Caco-2 (cell line): ENCODE measurements at regions not wholly inside any gene's neighbourhood (a gene's known extent, or its start where the extent isn't known, plus 50 kb on each side); places are given as distances from the start of the nearest gene placed in this dataset.

Experiments
- BruUV-seq: library from RNA; stranded (reverse); fragments of 400-500 nt; replicated peaks from 2 replicates; lab custom pipeline; 2021; lab: Mats Ljungman, UMichigan
- CTCF ChIA-PET: fragments of 300-600 bp; sonication (Branson Sonifier 250); formaldehyde crosslinking; loops from one replicate; lab custom pipeline; 2022; ENCODE audit warnings: antibody characterized with exemption; lab: Charles Lee
- POLR2A ChIA-PET: fragments of 300-600 bp; sonication (Branson Sonifier 250); formaldehyde crosslinking; loops from one replicate; lab custom pipeline; 2022; ENCODE audit warnings: antibody characterized with exemption; lab: Charles Lee
- DNase-seq, 2 experiments: peaks; one replicate each; pipeline versions ENCODE4 v3.0.0 to v3.0.0-alpha.2; 2020 to 2022
- H3K27me3 ChIP-seq: replicated peaks from 2 replicates; pipeline ENCODE4 v1.6.0; 2011; ENCODE audit warnings: low read length; ENCODE audit not compliant: control insufficient read depth, insufficient read depth
- H3K36me3 ChIP-seq: 2 replicates; pipeline ENCODE4 v1.5.1; 2011; ENCODE audit warnings: low read length; ENCODE audit not compliant: control insufficient read depth, insufficient read depth
- H3K4me1 ChIP-seq: fragments of 250-450 bp; sonication (Bioruptor Pico); 2 replicates; pipeline ENCODE4 v1.5.1; 2020; ENCODE audit warnings: mild to moderate bottlenecking
- H3K4me3 ChIP-seq: 2 replicates; pipeline ENCODE4 v1.5.1; 2011; ENCODE audit warnings: low read depth, mild to moderate bottlenecking, control low read depth, low read length
- H3K9me3 ChIP-seq: fragments of 250-450 bp; sonication (Bioruptor Pico); 2 replicates; pipeline ENCODE4 v1.5.1; 2020; ENCODE audit warnings: mild to moderate bottlenecking, moderate library complexity
- H3K27ac Mint-ChIP-seq: one replicate; pipeline ENCODE4 v1.8.0; 2022; ENCODE audit warnings: mixed read lengths; ENCODE audit not compliant: unreplicated experiment
- H3K27me3 Mint-ChIP-seq: one replicate; pipeline ENCODE4 v1.8.0; 2022; ENCODE audit warnings: mixed read lengths; ENCODE audit not compliant: insufficient read depth, unreplicated experiment
- H3K36me3 Mint-ChIP-seq: one replicate; pipeline ENCODE4 v1.8.0; 2022; ENCODE audit warnings: mild to moderate bottlenecking, mixed read lengths; ENCODE audit not compliant: insufficient read depth, unreplicated experiment
- H3K4me1 Mint-ChIP-seq: one replicate; pipeline ENCODE4 v1.8.0; 2022; ENCODE audit warnings: low read depth, mixed read lengths; ENCODE audit not compliant: unreplicated experiment
- H3K4me3 Mint-ChIP-seq: one replicate; pipeline ENCODE4 v1.8.0; 2022; ENCODE audit warnings: mild to moderate bottlenecking, moderate library complexity, mixed read lengths; ENCODE audit not compliant: unreplicated experiment
- H3K9me3 Mint-ChIP-seq: one replicate; pipeline ENCODE4 v1.8.0; 2022; ENCODE audit warnings: mixed read lengths; ENCODE audit not compliant: unreplicated experiment
- intact Hi-C: fragments of 100-400 bp; cut with micrococcal nuclease; formaldehyde crosslinking; loops from one replicate; pipeline ENCODE4 v1.10.0; 2022; ENCODE audit not compliant: unreplicated experiment
- TF ChIP-seq, protein P1 (sequence below), 2 experiments: fragments of 200-600 bp in 1 of 2; IDR thresholded peaks; 1 replicate in 1 of 2; 2 replicates in 1 of 2; pipeline versions ENCODE4 v1.5.1 to v1.8.0; 2011 to 2022; ENCODE audit warnings: antibody characterized with exemption in 1 of 2, control low read depth in 1 of 2, inconsistent platforms in 1 of 2, low read depth in 1 of 2, low read length in 1 of 2, mild to moderate bottlenecking in 1 of 2, moderate library complexity in 1 of 2; ENCODE audit not compliant: insufficient read depth in 1 of 2, severe bottlenecking in 1 of 2, unreplicated experiment in 1 of 2

DNA sequence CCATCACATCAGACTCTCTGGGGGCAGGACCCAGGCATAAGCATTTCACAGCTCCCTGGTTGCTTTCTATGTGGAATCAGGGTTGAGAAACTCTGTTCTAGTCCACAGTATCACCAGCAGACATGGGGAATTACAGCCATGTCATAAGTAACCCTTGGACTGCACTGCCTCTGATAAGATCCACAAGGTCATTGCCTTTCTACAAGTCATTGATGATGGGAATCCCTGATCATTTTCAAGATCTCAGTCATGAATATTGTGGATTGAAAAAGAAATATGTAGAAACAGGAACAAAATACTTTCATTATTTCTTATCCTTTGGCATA lies 304.1 kb downstream of the KLF6 start:
- H3K27ac Mint-ChIP-seq, result no peak overlapping the region
- no peaks in the 10 kb centered on the region for H3K36me3 ChIP-seq
- H3K27me3 ChIP-seq, result no peaks in the 10 kb centered on the region
- no peak for DNase-seq
- H3K27me3 Mint-ChIP-seq, result no peaks in the 10 kb centered on the region
- peaks cover 25% of the 10 kb centered on the region for H3K4me1 Mint-ChIP-seq
- peaks cover 21% of the 10 kb centered on the region for H3K4me1 ChIP-seq
- H3K9me3 ChIP-seq, result no peaks in the 10 kb centered on the region
- no TSS peak for BruUV-seq
- H3K4me3 Mint-ChIP-seq, result no peak overlapping the region
- CTCF ChIA-PET, result no interaction called here
- H3K4me3 ChIP-seq, result no peak overlapping the region
- POLR2A ChIA-PET, result no interaction called here
- intact Hi-C loops, result loop anchor here (10.0 kb wide), 2 partner anchors 264 to 304 kb away; partner anchors contain the start of gene KLF6
- H3K9me3 Mint-ChIP-seq, result no peaks in the 10 kb centered on the region
- H3K36me3 Mint-ChIP-seq, result peaks cover 17% of the 10 kb centered on the region
- TF ChIP-seq, protein P1, sequence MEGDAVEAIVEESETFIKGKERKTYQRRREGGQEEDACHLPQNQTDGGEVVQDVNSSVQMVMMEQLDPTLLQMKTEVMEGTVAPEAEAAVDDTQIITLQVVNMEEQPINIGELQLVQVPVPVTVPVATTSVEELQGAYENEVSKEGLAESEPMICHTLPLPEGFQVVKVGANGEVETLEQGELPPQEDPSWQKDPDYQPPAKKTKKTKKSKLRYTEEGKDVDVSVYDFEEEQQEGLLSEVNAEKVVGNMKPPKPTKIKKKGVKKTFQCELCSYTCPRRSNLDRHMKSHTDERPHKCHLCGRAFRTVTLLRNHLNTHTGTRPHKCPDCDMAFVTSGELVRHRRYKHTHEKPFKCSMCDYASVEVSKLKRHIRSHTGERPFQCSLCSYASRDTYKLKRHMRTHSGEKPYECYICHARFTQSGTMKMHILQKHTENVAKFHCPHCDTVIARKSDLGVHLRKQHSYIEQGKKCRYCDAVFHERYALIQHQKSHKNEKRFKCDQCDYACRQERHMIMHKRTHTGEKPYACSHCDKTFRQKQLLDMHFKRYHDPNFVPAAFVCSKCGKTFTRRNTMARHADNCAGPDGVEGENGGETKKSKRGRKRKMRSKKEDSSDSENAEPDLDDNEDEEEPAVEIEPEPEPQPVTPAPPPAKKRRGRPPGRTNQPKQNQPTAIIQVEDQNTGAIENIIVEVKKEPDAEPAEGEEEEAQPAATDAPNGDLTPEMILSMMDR (IDR thresholded peaks at IDR 0.05; ENCODE audit: insufficient read depth in 1 of 2, low read depth in 1 of 2, low read length in 1 of 2, severe bottlenecking in 1 of 2, unreplicated experiment in 1 of 2), result no peak

DNA sequence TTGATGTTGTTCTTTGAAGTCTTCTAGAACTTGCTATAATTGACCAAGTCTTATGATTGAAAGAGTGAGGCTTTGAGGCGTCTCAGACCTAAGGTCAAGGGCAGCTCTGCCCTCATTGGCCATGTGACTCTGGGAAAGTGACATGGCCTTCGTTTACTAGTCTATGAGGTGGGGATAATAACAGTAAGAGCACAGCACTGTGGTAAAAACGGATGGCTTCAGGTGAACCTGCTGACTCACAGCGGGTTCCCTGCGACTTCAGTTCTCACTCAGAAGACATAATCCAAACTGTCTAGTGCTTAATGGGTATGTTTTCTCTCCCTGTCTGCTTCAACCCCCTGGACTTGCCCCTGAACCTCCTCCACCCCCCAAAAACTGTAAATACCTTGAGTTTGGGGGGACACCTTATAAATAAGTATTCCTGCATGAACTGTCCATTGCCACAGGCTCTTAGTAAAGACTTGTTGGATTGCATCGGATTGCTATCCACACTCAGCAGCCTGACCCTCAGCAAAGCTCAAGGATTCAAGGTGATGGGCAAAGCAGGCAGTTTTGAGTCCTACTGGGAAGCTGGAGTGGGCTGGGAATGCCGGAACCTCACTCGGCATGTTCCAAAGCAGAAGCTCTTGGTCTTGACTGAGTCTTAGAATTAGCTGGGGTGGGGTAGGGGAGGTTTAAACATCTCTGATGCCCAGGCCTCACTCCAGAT lies 304.6 kb downstream of the KLF6 start:
- intact Hi-C loops, result loop anchor here (10.0 kb wide), 2 partner anchors 264 to 304 kb away; partner anchors contain the start of gene KLF6
- Histone ChIP-seq H3K4me3 (no peak overlapping the region), H3K9me3 (no peaks in the 10 kb centered on the region), H3K4me1 (peaks cover 18% of the 10 kb centered on the region), H3K27me3 (no peaks in the 10 kb centered on the region), H3K36me3 (no peaks in the 10 kb centered on the region)
- ChIA-PET POLR2A (no interaction called here), CTCF (no interaction called here)
- no peak overlapping the region for H3K4me3 Mint-ChIP-seq
- H3K36me3 Mint-ChIP-seq, result peaks cover 17% of the 10 kb centered on the region
- H3K4me1 Mint-ChIP-seq, result peaks cover 22% of the 10 kb centered on the region
- no peaks in the 10 kb centered on the region for H3K27me3 Mint-ChIP-seq
- no TSS peak for BruUV-seq
- no peak overlapping the region for H3K27ac Mint-ChIP-seq
- TF ChIP-seq, protein P1 (IDR thresholded peaks at IDR 0.05; ENCODE audit: insufficient read depth in 1 of 2, low read depth in 1 of 2, low read length in 1 of 2, severe bottlenecking in 1 of 2, unreplicated experiment in 1 of 2), result no peak
- no peak for DNase-seq
- H3K9me3 Mint-ChIP-seq, result no peaks in the 10 kb centered on the region

DNA sequence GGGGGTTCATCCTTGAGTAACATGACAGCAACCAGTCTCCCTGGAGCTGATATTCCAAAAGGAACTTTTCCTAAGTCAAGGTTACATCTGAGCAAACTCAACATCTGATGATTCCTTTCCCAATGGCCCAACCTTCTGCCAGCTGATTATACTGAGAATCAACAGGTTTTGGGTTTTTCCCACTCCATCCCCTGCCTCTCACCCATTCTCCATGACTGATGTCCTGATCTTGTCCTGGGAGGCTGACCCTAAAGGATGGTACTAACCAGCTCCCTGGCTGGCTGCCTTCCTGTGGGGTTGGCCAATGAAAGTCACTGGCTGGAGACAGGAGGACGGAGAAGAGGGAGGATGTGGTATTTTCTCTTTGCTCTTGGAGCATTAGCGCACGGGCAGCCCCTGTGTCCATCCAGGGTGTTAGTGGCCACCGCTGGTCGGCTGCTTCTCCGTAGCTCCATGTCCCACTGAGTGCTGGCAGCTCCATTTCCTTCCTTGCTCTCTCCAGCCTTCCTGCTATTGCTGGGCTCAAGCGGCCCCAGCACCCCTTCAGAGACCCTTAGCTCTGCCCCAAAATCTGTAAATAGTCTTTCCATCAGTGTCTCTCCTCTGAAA lies 306.2 kb upstream of the PITRM1 start:
- H3K27ac Mint-ChIP-seq, result no peak overlapping the region
- H3K4me3 Mint-ChIP-seq, result no peak overlapping the region
- H3K9me3 Mint-ChIP-seq, result no peaks in the 10 kb centered on the region
- H3K36me3 Mint-ChIP-seq, result peaks cover 11% of the 10 kb centered on the region
- H3K27me3 Mint-ChIP-seq, result no peaks in the 10 kb centered on the region
- H3K4me1 ChIP-seq, result peaks cover 18% of the 10 kb centered on the region
- CTCF ChIA-PET, result no interaction called here
- BruUV-seq, result no TSS peak
- no peaks in the 10 kb centered on the region for H3K27me3 ChIP-seq
- POLR2A ChIA-PET, result no interaction called here
- no peaks in the 10 kb centered on the region for H3K9me3 ChIP-seq
- intact Hi-C loops, result no loop called here
- H3K36me3 ChIP-seq, result no peaks in the 10 kb centered on the region
- DNase-seq, result no peak
- H3K4me1 Mint-ChIP-seq, result peaks cover 17% of the 10 kb centered on the region
- TF ChIP-seq, protein P1 (IDR thresholded peaks at IDR 0.05; ENCODE audit: insufficient read depth in 1 of 2, low read depth in 1 of 2, low read length in 1 of 2, severe bottlenecking in 1 of 2, unreplicated experiment in 1 of 2), result no peak
- no peak overlapping the region for H3K4me3 ChIP-seq
